ENCODE measurements at regions not wholly inside any gene's neighbourhood (a gene's known extent, or its start where the extent isn't known, plus 50 kb on each side); places are given as distances from the start of the nearest gene placed in this dataset.

DNA sequence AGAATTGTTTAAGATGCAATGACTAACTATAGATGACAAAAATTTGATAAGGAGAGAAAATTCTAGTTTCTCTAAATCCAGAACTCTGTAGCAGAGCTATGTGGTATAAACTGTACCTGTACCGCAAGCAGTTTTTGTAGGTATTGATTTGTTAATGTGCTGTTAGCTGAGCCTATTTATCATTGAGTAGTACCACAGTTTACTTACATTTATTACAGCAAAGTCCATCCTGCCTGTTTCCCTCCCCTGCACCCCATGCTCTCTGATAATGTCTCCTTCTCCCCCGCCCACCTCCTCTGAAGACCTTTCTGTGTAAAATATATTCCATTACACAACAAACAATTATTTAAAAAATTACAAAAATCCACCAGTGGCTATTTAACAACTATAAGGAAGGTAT, 170.6 kb downstream of the RNF152 start:
- FAIRE-seq, result no peak
- no peak overlapping the region for H3K9ac ChIP-seq (ENCODE audit: low read length)
- TF ChIP-seq, protein P1, sequence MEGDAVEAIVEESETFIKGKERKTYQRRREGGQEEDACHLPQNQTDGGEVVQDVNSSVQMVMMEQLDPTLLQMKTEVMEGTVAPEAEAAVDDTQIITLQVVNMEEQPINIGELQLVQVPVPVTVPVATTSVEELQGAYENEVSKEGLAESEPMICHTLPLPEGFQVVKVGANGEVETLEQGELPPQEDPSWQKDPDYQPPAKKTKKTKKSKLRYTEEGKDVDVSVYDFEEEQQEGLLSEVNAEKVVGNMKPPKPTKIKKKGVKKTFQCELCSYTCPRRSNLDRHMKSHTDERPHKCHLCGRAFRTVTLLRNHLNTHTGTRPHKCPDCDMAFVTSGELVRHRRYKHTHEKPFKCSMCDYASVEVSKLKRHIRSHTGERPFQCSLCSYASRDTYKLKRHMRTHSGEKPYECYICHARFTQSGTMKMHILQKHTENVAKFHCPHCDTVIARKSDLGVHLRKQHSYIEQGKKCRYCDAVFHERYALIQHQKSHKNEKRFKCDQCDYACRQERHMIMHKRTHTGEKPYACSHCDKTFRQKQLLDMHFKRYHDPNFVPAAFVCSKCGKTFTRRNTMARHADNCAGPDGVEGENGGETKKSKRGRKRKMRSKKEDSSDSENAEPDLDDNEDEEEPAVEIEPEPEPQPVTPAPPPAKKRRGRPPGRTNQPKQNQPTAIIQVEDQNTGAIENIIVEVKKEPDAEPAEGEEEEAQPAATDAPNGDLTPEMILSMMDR (IDR thresholded peaks at IDR 0.05; ENCODE audit: insufficient read depth, low read depth, low read length), result no peak
- no peak for TF ChIP-seq EZH2 (IDR thresholded peaks at IDR 0.05; ENCODE audit: insufficient read depth, low read length)

DNA sequence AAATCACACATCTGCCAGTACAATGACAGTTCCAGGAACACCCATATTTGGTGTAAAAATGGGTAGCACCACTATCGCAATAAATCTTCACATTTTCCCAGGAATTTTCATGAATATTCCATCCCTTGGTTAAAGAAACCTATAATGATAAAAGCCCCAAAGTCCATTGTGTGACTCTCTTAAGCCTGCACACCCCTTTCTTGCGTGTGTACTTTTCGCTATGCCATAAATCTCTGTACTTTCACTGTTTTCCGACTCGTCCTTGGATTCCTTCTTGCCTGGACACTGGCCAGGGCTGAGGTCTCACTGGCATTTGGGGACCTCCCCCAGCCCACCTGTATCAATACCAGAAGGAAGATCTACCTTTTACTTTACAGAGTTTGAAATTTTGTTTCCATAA, 172.3 kb downstream of the RNF152 start:
- no peaks in the 10 kb centered on the region for H3K27me3 ChIP-seq (ENCODE audit: insufficient read depth, low read length)
- TF ChIP-seq, protein P1 (IDR thresholded peaks at IDR 0.05; ENCODE audit: insufficient read depth, low read depth, low read length), result no peak
- TF ChIP-seq EZH2 (IDR thresholded peaks at IDR 0.05; ENCODE audit: insufficient read depth, low read length), result no peak
- FAIRE-seq, result no peak

More for the DNA sequence above, 170.6 kb downstream of the RNF152 start:
- Histone ChIP-seq H3K4me2 (ENCODE audit: low read length) (no peak overlapping the region), H3K27ac (ENCODE audit: low read depth, low read length) (no peak overlapping the region), H3K79me2 (ENCODE audit: insufficient read depth, low read length) (no peaks in the 10 kb centered on the region), H3K4me3 (ENCODE audit: insufficient read depth, low read depth, low read length) (no peak overlapping the region), H4K20me1 (ENCODE audit: insufficient read depth, low read length) (no peaks in the 10 kb centered on the region), H3K4me1 (ENCODE audit: insufficient read depth, low read length) (peaks cover 5% of the 10 kb centered on the region), H2AFZ (ENCODE audit: low read depth, low read length) (no peak overlapping the region), H3K36me3 (ENCODE audit: insufficient read depth, low read length) (no peaks in the 10 kb centered on the region), H3K27me3 (ENCODE audit: insufficient read depth, low read length) (no peaks in the 10 kb centered on the region), H3K9me3 (ENCODE audit: insufficient read depth, low read depth, low read length) (no peaks in the 10 kb centered on the region)
- no peak for DNase-seq (ENCODE audit: low read depth)
- Mint-ChIP-seq H3K9me3 (ENCODE audit: unreplicated experiment) (no peaks in the 10 kb centered on the region), H3K27me3 (ENCODE audit: low read depth, unreplicated experiment) (peaks cover 2% of the 10 kb centered on the region), H3K4me1 (ENCODE audit: low read depth, unreplicated experiment) (no peaks in the 10 kb centered on the region), H3K27ac (ENCODE audit: unreplicated experiment) (no peak overlapping the region), H3K36me3 (ENCODE audit: low read depth, unreplicated experiment) (no peaks in the 10 kb centered on the region), H3K4me3 (ENCODE audit: unreplicated experiment) (no peak overlapping the region)

DNA sequence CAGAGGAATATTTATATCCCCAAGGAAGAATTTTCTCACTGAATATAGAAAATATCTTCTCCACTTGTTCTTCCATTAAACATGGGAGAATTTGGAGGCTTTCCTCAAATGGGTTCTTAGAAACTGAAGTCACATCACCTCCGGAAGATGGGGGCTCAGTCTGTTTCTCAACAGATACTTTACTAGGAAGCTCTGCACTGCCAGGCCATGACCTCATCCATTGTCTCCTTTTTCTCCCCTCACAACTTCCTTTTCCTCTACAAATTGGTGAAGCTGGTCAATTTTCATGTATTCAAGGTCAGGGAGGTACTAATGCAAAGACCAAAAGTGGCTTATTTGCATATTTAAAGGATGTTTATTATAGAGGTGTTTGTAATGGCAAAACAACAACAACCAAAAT, 173.1 kb downstream of the RNF152 start:
- no peaks in the 10 kb centered on the region for H3K36me3 ChIP-seq (ENCODE audit: insufficient read depth, low read length)
- H3K27me3 ChIP-seq (ENCODE audit: insufficient read depth, low read length), result no peaks in the 10 kb centered on the region
- Mint-ChIP-seq H3K9me3 (ENCODE audit: unreplicated experiment) (no peaks in the 10 kb centered on the region), H3K27ac (ENCODE audit: unreplicated experiment) (no peak overlapping the region), H3K36me3 (ENCODE audit: low read depth, unreplicated experiment) (no peaks in the 10 kb centered on the region), H3K27me3 (ENCODE audit: low read depth, unreplicated experiment) (no peaks in the 10 kb centered on the region), H3K4me1 (ENCODE audit: low read depth, unreplicated experiment) (no peaks in the 10 kb centered on the region), H3K4me3 (ENCODE audit: unreplicated experiment) (no peak overlapping the region)
- H2AFZ ChIP-seq (ENCODE audit: low read depth, low read length), result no peak overlapping the region
- H3K9ac ChIP-seq (ENCODE audit: low read length), result no peak overlapping the region
- no peak overlapping the region for H3K4me2 ChIP-seq (ENCODE audit: low read length)
- no peak overlapping the region for H3K27ac ChIP-seq (ENCODE audit: low read depth, low read length)
- H3K4me1 ChIP-seq (ENCODE audit: insufficient read depth, low read length), result no peaks in the 10 kb centered on the region
- H3K9me3 ChIP-seq (ENCODE audit: insufficient read depth, low read depth, low read length), result no peaks in the 10 kb centered on the region
- no peak overlapping the region for H3K4me3 ChIP-seq (ENCODE audit: insufficient read depth, low read depth, low read length)
- no peaks in the 10 kb centered on the region for H3K79me2 ChIP-seq (ENCODE audit: insufficient read depth, low read length)
- FAIRE-seq, result no peak
- TF ChIP-seq EZH2 (IDR thresholded peaks at IDR 0.05; ENCODE audit: insufficient read depth, low read length), result no peak
- TF ChIP-seq, protein P1 (IDR thresholded peaks at IDR 0.05; ENCODE audit: insufficient read depth, low read depth, low read length), result no peak
- no peaks in the 10 kb centered on the region for H4K20me1 ChIP-seq (ENCODE audit: insufficient read depth, low read length)
- no peak for DNase-seq (ENCODE audit: low read depth)

More for the DNA sequence above, 172.3 kb downstream of the RNF152 start:
- H3K27ac Mint-ChIP-seq (ENCODE audit: unreplicated experiment), result no peak overlapping the region
- H3K4me2 ChIP-seq (ENCODE audit: low read length), result no peak overlapping the region
- no peak overlapping the region for H3K9ac ChIP-seq (ENCODE audit: low read length)
- no peaks in the 10 kb centered on the region for H3K9me3 Mint-ChIP-seq (ENCODE audit: unreplicated experiment)
- no peaks in the 10 kb centered on the region for H3K79me2 ChIP-seq (ENCODE audit: insufficient read depth, low read length)
- no peaks in the 10 kb centered on the region for H3K4me1 ChIP-seq (ENCODE audit: insufficient read depth, low read length)
- no peak overlapping the region for H3K27ac ChIP-seq (ENCODE audit: low read depth, low read length)
- H3K4me3 ChIP-seq (ENCODE audit: insufficient read depth, low read depth, low read length), result no peak overlapping the region
- H4K20me1 ChIP-seq (ENCODE audit: insufficient read depth, low read length), result no peaks in the 10 kb centered on the region
- peaks cover 2% of the 10 kb centered on the region for H3K27me3 Mint-ChIP-seq (ENCODE audit: low read depth, unreplicated experiment)
- no peaks in the 10 kb centered on the region for H3K36me3 Mint-ChIP-seq (ENCODE audit: low read depth, unreplicated experiment)
- no peak overlapping the region for H3K4me3 Mint-ChIP-seq (ENCODE audit: unreplicated experiment)
- H3K9me3 ChIP-seq (ENCODE audit: insufficient read depth, low read depth, low read length), result no peaks in the 10 kb centered on the region
- no peak overlapping the region for H2AFZ ChIP-seq (ENCODE audit: low read depth, low read length)
- no peak for DNase-seq (ENCODE audit: low read depth)
- H3K36me3 ChIP-seq (ENCODE audit: insufficient read depth, low read length), result no peaks in the 10 kb centered on the region
- no peaks in the 10 kb centered on the region for H3K4me1 Mint-ChIP-seq (ENCODE audit: low read depth, unreplicated experiment)
